GM19438 (cell line): ENCODE measurements at regions not wholly inside any gene's neighbourhood (a gene's known extent, or its start where the extent isn't known, plus 50 kb on each side); places are given as distances from the start of the nearest gene placed in this dataset.

Experiments
- ATAC-seq: cut with Tn5 transposase; IDR thresholded peaks from one replicate; pipeline ENCODE4 v1.9.1; 2021; ENCODE audit warnings: low read depth; ENCODE audit not compliant: unreplicated experiment

DNA sequence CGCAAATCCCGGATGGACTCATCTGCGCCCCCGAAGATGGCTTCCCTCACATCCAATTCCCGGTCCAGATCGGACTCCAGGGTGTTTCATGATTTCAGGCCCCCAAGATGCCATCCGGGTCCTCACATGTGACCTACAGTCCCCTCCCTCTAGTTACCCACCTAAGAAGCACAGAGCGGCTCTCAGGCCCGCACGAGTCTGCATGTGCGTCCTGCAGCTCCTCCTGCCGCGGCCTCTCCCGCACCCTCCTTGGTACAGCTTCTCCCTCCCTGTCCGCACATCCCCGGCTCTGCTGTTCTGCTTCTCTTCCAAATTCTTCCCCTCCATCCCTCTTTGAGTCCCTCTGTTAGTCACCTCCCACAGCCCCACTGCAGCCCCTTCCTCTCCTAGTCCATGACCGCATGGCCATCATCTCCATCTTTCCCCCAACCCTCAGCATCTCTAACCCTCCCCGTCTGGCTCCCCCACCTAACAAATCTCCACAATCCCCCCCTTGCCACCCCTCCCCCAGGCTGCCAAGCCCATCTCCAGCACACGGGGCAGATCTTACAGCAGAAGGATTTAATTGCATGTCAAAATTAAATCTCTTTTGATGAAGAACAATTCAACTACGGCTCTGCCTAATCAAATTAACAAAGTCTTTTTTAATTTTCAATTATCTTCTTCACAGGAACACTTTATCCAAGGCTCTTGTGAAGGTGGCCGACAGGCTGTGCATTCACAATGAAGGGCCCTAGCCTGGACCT, 231.0 kb downstream of the RBFOX3 start:
- ATAC-seq, result no peak

GRCh38 chr17:79377230-79377786, 233.5 kb downstream of the RBFOX3 start:
- no peak for ATAC-seq

- no peak for ATAC-seq
Observed at GRCh38 chr17:79374807-79375206, 236.0 kb downstream of the RBFOX3 start.

DNA sequence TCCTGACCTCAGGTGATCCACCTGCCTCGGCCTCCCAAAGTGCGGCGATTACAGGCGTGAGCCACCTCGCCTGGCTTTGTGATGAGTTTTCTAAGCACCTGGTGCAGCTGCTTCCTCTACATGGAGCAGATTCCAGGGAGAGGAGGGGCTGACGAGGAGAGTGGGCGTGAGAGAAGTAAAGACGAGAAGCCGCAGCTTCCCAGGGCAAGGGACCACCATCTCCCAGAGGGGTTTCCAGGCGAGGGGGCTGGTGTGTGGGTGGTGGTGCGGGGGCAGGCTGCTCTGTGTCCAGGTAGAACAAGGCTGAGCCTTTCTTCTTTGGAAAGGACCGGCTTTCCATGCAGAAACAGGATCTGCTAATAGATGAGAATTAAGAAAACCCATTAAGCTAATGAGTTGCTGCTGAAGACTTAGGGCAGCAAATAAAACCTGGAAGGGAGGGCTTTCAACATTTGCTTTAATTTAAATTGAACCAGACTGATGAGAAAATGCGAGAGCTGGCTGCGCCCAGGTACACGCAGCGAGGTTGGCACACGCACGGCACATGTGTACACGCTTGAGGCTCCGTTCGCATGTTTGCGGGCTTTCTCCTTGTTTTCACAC, 236.7 kb downstream of the RBFOX3 start:
- no peak for ATAC-seq

DNA sequence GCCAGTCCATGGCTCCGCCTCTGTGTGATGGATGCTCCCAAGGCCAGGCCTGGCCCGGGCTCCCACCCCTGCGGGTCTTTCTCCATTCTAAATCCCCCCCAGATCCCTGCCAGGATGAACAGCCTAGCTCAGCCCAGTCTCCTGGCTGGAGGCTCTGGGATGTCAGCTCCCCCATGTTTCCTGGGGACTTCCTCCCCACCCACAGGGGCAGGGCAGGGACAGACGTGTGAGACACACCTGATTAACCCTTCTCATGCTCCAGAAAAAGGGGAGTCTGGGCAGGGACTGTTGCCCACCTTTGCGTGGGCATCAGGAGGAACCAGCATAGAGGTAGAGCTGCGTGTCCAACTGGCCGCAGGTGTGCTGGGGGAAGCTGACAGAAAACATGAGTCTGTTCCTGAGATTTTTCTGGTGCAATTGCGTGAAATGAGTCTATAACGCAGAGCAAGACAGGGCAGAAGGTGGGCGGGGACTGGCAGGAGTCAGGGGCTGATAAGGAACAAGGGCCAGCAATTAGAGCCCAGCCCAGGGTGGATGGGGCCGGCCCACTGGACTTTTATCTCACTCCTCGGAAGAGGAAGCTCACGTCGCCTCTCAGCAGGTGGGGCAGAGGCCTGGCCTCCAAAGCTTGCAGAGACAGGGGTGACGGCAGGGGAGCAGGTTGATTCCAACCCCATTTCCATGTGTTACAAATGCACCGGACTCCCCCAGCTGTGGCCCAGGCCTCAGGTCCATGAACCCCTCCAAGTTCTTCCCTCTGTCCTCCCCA, 238.2 kb downstream of the RBFOX3 start:
- ATAC-seq, result no peak

- no peak for ATAC-seq
Observed at GRCh38 chr17:79371984-79372383, 238.9 kb downstream of the RBFOX3 start.

DNA sequence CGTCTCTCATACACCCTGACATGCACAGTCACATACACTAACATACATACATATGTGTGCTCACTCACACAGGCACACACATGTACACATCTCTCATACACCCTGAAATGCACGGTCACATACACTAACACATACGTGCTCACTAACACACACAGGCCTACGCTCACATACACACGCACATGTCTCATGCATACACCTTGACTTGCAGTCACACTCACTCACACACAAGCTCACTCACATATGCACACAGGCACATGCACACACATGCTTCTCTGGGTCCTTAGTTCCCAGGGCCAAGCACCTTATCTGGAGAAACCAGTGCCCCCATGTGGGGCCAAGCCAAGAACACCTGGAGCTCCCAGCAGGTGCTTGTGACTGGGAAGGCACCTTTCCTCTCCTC, 240.3 kb downstream of the RBFOX3 start:
- ATAC-seq, result no peak

DNA sequence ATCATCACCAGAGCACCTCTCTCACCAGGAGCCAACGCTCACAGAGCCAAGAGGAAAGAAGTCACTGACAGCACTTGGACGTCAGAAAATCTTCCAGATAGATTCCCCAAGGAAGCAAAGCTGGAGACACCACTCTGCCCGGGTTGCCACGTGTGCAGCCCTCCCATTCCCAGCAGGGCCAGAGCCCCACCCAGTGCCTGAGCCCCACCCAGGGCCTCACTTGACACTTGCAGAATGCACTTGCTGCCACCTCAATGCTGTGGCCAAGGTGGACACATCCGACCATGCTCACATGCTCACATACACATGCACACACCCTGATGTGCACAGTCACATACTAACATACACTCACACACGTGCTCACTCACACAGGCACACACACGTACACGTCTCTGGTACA, 240.7 kb downstream of the RBFOX3 start:
- no peak for ATAC-seq

DNA sequence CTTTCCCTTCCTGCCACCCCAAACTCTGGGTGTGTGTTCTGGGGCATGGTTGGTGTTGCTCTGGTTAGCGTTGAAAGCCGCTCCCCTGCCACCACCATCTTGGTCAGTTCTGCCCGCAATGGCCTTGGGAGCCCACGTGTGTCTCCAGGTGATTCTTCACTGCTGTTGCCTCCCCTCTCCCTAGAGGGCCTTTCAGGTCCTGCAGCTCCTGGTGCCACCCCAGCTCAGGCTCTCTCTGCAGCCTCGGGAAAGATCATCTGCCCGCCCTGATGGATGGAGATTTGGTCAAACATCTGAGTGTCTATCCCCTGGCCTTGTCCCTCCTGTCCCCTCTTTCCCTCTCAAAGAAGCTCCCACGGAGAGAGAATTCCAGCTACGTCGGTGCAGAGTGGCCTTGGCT, 241.3 kb downstream of the RBFOX3 start:
- no peak for ATAC-seq

- no peak for ATAC-seq
Observed at GRCh38 chr17:79369001-79369400, 241.8 kb downstream of the RBFOX3 start.

DNA sequence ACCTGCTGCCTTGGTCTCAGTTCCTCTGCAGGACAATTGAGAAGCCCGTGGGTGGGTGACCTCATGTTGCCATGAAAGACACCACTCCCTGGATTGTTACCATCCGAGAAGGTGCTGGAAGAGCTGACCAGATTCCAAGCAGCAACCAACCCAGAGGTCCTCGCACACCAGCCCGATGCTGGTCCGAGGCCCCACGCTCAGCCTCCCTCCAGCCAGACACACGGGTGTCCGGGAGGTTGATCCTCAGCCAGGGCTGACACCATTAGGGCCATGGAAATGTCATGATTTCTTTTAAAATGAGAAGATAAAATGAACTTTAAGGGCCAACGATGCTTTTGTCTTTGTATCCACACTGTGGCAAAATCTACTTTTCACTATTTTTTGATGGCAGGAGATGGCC, 242.3 kb downstream of the RBFOX3 start:
- no peak for ATAC-seq

- no peak for ATAC-seq
Observed at GRCh38 chr17:79366988-79367571, 243.8 kb downstream of the RBFOX3 start.

- no peak for ATAC-seq
Observed at GRCh38 chr17:79365836-79366770, 244.7 kb downstream of the RBFOX3 start.

GRCh38 chr17:79365351-79365750, 245.5 kb downstream of the RBFOX3 start:
- ATAC-seq, result no peak

DNA sequence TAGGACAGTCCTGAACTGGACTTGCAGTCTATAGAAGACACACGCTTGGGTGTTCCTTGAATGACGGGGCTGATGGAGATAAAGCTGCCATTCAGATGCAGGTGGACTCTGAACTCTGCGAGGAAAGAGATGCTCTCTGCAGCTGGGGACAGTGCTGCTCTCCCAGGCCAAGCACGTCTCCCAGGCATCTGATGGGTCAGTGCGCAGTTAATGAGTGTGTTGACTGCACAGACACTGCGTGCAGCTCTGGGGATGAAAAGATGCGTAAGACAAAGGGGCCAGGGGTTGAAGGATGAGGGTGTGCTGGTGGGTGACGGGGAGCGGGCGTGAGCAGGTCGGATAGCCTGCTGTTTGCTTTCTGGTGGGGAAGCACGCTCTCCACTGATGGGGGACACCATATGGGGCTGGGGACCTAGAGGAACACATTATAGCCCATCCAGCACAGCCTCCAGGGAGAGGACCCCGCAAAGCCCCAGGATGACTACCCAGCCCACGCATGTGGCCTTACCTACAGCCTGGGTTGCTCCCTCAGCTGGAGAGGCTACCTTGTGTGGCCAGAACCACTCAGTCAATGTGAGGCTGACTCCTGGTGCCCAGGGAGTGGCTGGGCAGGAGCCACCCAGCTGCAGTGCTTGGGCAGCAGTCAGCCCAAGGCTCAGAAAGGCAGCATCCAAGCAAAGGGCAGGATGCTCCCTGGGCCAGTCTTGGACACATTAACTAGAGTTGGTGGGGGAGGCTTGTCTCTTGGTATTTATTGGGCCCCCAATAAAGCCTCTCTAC, 246.3 kb downstream of the RBFOX3 start:
- ATAC-seq, result no peak

DNA sequence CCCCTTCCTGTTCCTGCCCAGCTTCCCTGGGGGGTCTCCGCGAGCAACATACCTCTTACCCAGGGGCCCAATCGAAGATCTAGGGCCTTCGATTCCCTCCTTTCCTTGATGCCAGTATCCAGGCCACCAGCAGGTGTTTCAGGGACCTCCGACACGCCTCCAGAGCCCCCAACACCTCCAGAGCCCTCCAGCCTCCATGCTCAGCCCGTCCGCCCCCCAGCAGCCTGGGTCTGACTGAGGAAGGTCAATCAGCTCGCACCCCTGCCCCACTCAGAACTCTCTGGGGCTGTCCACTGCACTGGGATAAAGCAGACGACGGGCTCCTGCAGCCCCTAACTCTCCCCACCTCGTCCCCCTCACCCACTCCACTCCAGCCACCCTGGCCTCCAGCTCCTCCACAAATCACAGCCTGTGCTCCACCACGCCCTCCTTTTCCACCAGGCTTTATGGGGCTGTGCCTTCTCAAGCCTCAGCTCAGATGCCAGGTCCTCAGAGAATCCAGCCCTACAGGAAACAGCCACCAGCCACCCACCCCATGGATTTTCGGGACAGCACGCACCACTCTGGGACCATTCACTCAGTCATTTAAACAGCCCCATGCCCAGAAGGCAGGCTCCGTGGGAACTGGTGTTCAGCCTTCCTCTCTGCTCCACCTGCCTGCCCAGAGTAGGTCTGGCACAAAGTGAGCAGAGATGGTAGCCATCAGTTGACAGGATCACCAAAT, 247.1 kb downstream of the RBFOX3 start:
- no peak for ATAC-seq

DNA sequence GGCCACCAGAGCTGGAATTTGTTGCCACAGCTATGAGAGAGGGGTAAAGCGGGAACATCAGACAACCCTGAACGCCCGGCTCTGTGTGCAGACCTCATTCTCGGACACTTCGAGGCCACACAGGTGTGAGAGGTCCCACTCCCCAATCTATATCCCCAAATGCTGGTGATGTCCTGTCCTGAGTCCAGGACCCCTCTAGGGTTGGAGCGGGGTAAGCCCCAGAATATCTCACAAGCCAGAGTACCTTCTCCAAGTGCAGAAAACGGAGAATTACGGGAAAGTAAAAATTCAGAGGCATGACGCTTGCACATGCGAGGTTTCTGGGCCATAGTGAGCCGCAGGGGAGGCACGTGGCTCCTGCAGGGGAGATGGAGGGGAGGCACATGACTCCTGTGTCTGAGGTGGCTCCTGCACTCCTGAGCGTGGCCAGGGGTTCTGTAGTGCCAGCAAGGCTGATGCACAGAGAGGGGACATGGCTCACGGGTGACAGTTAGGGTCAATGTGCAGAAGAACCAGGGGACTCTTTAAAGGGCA, 248.0 kb downstream of the RBFOX3 start:
- no peak for ATAC-seq
